ENCODE measurements at regions not wholly inside any gene's neighbourhood (a gene's known extent, or its start where the extent isn't known, plus 50 kb on each side); places are given as distances from the start of the nearest gene placed in this dataset.

DNA sequence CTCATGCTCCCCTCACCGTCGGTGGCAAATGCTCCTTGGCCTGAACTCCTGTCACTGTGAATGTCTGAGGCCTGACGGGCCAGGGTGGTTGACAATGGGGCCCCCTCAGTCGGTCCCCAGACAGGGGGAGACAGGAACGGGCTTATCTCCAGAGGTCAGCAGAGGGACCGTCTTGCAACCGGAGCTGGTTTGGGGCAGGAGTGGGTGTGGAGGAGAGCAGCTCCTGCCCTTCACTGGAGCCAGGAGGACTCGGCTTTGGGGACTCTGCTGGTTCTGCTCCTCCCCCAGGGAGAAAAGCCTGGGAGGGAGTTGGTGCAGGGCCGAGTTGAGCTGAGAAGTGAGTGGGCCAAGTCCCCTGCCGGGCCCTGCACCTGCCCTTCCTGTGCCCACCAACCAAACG is 354.4 kb downstream of the BRD1 start:
- Mint-ChIP-seq H3K27me3 (ENCODE audit: low read depth in 2 of 2) (no peaks in the 10 kb centered on the region), H3K36me3 (no peaks in the 10 kb centered on the region), H3K27ac (no peak overlapping the region), H3K4me1 (peaks cover 4 to 8% of the 10 kb centered on the region in 2 donors), H3K9me3 (peaks cover 8% of the 10 kb centered on the region in 2 donors), H3K4me3 (no peak overlapping the region)
- Histone ChIP-seq H3K9me3 (ENCODE audit: control insufficient read depth, insufficient read depth, low read length) (no peaks in the 10 kb centered on the region), H3K4me1 (ENCODE audit: control insufficient read depth, insufficient read depth, low read length) (no peaks in the 10 kb centered on the region), H3K27me3 (ENCODE audit: control insufficient read depth, insufficient read depth, low read length) (no peaks in the 10 kb centered on the region), H3K36me3 (ENCODE audit: control insufficient read depth, insufficient read depth, low read length) (no peaks in the 10 kb centered on the region), H3K4me3 (ENCODE audit: low read length) (no peak overlapping the region), H3K27ac (ENCODE audit: low read length) (no peak overlapping the region)
- TF ChIP-seq, protein P1, sequence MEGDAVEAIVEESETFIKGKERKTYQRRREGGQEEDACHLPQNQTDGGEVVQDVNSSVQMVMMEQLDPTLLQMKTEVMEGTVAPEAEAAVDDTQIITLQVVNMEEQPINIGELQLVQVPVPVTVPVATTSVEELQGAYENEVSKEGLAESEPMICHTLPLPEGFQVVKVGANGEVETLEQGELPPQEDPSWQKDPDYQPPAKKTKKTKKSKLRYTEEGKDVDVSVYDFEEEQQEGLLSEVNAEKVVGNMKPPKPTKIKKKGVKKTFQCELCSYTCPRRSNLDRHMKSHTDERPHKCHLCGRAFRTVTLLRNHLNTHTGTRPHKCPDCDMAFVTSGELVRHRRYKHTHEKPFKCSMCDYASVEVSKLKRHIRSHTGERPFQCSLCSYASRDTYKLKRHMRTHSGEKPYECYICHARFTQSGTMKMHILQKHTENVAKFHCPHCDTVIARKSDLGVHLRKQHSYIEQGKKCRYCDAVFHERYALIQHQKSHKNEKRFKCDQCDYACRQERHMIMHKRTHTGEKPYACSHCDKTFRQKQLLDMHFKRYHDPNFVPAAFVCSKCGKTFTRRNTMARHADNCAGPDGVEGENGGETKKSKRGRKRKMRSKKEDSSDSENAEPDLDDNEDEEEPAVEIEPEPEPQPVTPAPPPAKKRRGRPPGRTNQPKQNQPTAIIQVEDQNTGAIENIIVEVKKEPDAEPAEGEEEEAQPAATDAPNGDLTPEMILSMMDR (IDR thresholded peaks at IDR 0.05) = no peak
- 82% methylated on average over 11 of the region's 11 CpGs for WGBS (ENCODE audit: insufficient coverage)
- intact Hi-C loops (cut with micrococcal nuclease) = no loop called here
- ATAC-seq (no peak), DNase-seq (no peak)

DNA sequence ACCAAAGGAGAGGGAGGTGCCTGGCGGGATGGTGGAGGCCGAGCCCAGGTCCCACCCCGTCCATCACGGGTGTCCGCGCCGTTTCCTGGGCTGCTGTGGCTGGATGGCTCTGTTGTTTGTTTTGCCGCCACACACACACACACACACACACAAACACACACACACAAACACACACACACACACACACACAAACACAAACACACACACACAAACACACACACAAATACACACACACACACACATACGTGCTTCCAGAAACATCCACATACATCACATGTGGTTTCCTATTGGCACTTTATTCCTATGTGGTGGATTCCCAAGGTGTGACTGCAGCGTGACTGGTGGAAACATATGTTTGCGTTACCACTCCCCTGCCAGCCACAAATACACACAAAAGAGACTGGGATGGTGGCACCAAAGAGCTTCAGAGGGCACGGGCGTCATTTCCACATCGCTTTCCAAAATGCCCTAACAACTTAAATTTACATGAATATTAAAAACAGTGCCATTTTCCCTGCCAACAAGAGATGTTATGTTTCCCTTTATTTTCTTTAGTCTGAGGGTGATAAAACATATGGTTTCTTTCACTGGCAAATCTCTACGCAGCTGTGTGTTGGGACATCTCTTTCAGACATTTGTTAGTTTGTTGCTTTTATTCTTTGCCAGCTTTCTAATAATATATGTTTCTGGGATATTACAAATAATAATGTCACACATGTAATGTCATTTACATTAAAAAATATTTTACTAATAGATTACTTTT is 356.8 kb downstream of the BRD1 start:
- no peak for ATAC-seq
- DNase-seq = no peak
- Mint-ChIP-seq H3K9me3 (no peaks in the 10 kb centered on the region), H3K4me1 (peaks cover 3 to 4% of the 10 kb centered on the region in 2 donors), H3K4me3 (no peak overlapping the region), H3K27ac (no peak overlapping the region), H3K36me3 (no peaks in the 10 kb centered on the region), H3K27me3 (ENCODE audit: low read depth in 2 of 2) (no peaks in the 10 kb centered on the region)
- Histone ChIP-seq H3K36me3 (ENCODE audit: control insufficient read depth, insufficient read depth, low read length) (no peaks in the 10 kb centered on the region), H3K9me3 (ENCODE audit: control insufficient read depth, insufficient read depth, low read length) (no peaks in the 10 kb centered on the region), H3K27ac (ENCODE audit: low read length) (no peak overlapping the region), H3K4me3 (ENCODE audit: low read length) (no peak overlapping the region), H3K27me3 (ENCODE audit: control insufficient read depth, insufficient read depth, low read length) (no peaks in the 10 kb centered on the region), H3K4me1 (ENCODE audit: control insufficient read depth, insufficient read depth, low read length) (no peaks in the 10 kb centered on the region)
- intact Hi-C loops (cut with micrococcal nuclease) = no loop called here
- 92% methylated on average over 14 of the region's 15 CpGs for WGBS (ENCODE audit: insufficient coverage)
- TF ChIP-seq, protein P1 (IDR thresholded peaks at IDR 0.05) = no peak

DNA sequence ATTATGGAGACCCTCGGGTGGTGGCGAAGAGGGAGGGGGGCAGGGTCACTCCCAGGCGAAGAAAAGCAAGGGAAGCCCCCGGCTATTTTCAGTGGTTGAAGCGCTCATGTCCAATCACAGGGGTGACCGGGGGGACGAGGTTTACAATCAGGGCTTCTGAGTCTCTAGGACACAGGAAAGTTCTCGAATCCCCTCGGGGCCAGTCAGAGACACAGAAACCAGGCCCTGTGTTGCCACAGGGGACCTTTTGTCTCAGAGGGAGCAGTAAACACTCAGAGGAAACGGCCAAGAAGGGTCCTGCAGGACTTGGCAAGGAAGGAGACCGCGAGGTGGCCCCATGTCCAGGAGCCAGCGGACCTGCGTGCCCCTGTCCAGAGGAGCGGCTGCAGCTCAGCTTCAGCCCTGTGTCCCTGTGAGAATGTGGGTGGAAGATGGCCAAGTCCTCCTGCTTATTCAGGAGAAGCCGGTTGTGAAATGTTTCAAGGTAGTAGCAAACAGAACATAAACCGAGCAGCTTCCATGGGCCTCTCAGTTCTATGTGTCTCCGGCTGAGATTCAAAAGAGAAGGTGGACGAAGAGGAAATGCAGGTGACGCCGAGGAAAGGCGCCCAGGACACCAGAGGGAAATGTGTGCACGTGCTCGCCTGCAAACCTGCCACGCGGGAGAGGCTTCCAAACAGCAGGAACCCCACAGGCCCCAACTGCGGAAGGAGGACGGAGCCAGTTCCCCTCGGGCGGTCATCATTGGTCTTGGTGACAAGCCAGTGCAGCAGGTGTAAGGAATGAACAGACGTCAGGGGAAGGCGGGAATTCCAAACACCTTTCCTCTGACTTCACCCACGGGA is 357.6 kb downstream of the BRD1 start:
- H3K4me3 Mint-ChIP-seq = no peak overlapping the region
- Histone ChIP-seq H3K36me3 (ENCODE audit: control insufficient read depth, insufficient read depth, low read length) (no peaks in the 10 kb centered on the region), H3K27me3 (ENCODE audit: control insufficient read depth, insufficient read depth, low read length) (no peaks in the 10 kb centered on the region), H3K9me3 (ENCODE audit: control insufficient read depth, insufficient read depth, low read length) (no peaks in the 10 kb centered on the region), H3K4me1 (ENCODE audit: control insufficient read depth, insufficient read depth, low read length) (no peaks in the 10 kb centered on the region), H3K4me3 (ENCODE audit: low read length) (no peak overlapping the region), H3K27ac (ENCODE audit: low read length) (no peak overlapping the region)
- intact Hi-C loops (cut with micrococcal nuclease) = no loop called here
- no peaks in the 10 kb centered on the region for H3K27me3 Mint-ChIP-seq (ENCODE audit: low read depth in 2 of 2)
- TF ChIP-seq, protein P1 (IDR thresholded peaks at IDR 0.05) = no peak
- 92% methylated on average over 33 of the region's 33 CpGs for WGBS (ENCODE audit: insufficient coverage)
- H3K36me3 Mint-ChIP-seq = no peaks in the 10 kb centered on the region
- H3K27ac Mint-ChIP-seq = no peak overlapping the region
- DNase-seq = no peak
- peaks cover 3 to 4% of the 10 kb centered on the region in 2 donors for H3K4me1 Mint-ChIP-seq
- ATAC-seq = no peak
- H3K9me3 Mint-ChIP-seq = no peaks in the 10 kb centered on the region
